Neural progenitor cell (in vitro differentiated cells): ENCODE measurements at regions not wholly inside any gene's neighbourhood (a gene's known extent, or its start where the extent isn't known, plus 50 kb on each side); places are given as distances from the start of the nearest gene placed in this dataset.

ENCODE experiments used
- DNase-seq: peaks from one replicate; pipeline ENCODE4 v3.0.0-alpha.2; 2016; ENCODE audit warnings: low spot score
- H2AFZ ChIP-seq: fragments of 200-600 bp; sonication (generic); replicated peaks from 2 replicates; pipeline ENCODE4 v1.6.1; 2016; ENCODE audit warnings: antibody characterized with exemption
- H3F3A ChIP-seq: fragments of 200-600 bp; sonication (generic); 2 replicates; pipeline ENCODE4 v1.6.1; 2016; ENCODE audit warnings: antibody characterized with exemption, low read depth
- H3K27ac ChIP-seq: fragments of 200-600 bp; sonication (generic); 2 replicates; pipeline ENCODE4 v1.5.1; 2016; ENCODE audit warnings: mild to moderate bottlenecking
- H3K27me3 ChIP-seq: fragments of 200-600 bp; sonication (generic); 2 replicates; pipeline ENCODE4 v1.6.1; 2016; ENCODE audit warnings: mild to moderate bottlenecking, moderate library complexity
- H3K36me3 ChIP-seq: fragments of 200-600 bp; sonication (generic); 2 replicates; pipeline ENCODE4 v1.5.1; 2016
- H3K4me1 ChIP-seq: fragments of 200-600 bp; sonication (generic); 2 replicates; pipeline ENCODE4 v1.6.1; 2016; ENCODE audit warnings: mixed run types
- H3K4me2 ChIP-seq: fragments of 200-600 bp; sonication (generic); 2 replicates; pipeline ENCODE4 v1.6.1; 2016
- H3K4me3 ChIP-seq: fragments of 200-600 bp; sonication (generic); 2 replicates; pipeline ENCODE4 v1.5.1; 2016
- H3K79me2 ChIP-seq: fragments of 200-600 bp; sonication (generic); 2 replicates; pipeline ENCODE4 v1.6.1; 2016; ENCODE audit warnings: low read depth
- H3K9ac ChIP-seq: fragments of 200-600 bp; sonication (generic); 2 replicates; pipeline ENCODE4 v1.6.1; 2016
- H3K9me3 ChIP-seq: fragments of 200-600 bp; sonication (generic); 2 replicates; pipeline ENCODE4 v1.5.1; 2016; ENCODE audit warnings: low read depth
- H4K20me1 ChIP-seq: fragments of 200-600 bp; sonication (generic); 2 replicates; pipeline ENCODE4 v1.6.1; 2016; ENCODE audit warnings: low read depth
- H3K27ac Mint-ChIP-seq: 3 replicates; pipeline ENCODE4 v1.8.0; 2021; ENCODE audit warnings: mixed read lengths
- H3K27me3 Mint-ChIP-seq: 2 replicates; pipeline ENCODE4 v1.8.0; 2022; ENCODE audit warnings: low read depth, mild to moderate bottlenecking, inconsistent platforms, moderate library complexity, mixed read lengths; ENCODE audit not compliant: insufficient read depth
- H3K36me3 Mint-ChIP-seq: 3 replicates; pipeline ENCODE4 v1.8.0; 2021; ENCODE audit warnings: mixed read lengths
- H3K4me1 Mint-ChIP-seq: 3 replicates; pipeline ENCODE4 v1.8.0; 2021; ENCODE audit warnings: mixed read lengths
- H3K4me3 Mint-ChIP-seq: 3 replicates; pipeline ENCODE4 v1.8.0; 2021; ENCODE audit warnings: mild to moderate bottlenecking, moderate library complexity, mixed read lengths
- H3K9me3 Mint-ChIP-seq: 3 replicates; pipeline ENCODE4 v1.8.0; 2020; ENCODE audit warnings: mixed read lengths
- EZH2 ChIP-seq: fragments of 200-600 bp; sonication (generic); IDR thresholded peaks from 2 replicates; pipeline ENCODE4 v1.6.1; 2017; ENCODE audit warnings: antibody characterized with exemption, mild to moderate bottlenecking, moderate library complexity
- EZH2phosphoT487 ChIP-seq: fragments of 200-600 bp; sonication (generic); IDR thresholded peaks from 2 replicates; pipeline ENCODE4 v1.6.1; 2017; ENCODE audit warnings: antibody characterized with exemption
- TF ChIP-seq, protein P1 (sequence below): fragments of 200-600 bp; sonication (generic); IDR thresholded peaks from 2 replicates; pipeline ENCODE4 v1.5.1; 2017; ENCODE audit warnings: antibody characterized with exemption, mild to moderate bottlenecking

DNA sequence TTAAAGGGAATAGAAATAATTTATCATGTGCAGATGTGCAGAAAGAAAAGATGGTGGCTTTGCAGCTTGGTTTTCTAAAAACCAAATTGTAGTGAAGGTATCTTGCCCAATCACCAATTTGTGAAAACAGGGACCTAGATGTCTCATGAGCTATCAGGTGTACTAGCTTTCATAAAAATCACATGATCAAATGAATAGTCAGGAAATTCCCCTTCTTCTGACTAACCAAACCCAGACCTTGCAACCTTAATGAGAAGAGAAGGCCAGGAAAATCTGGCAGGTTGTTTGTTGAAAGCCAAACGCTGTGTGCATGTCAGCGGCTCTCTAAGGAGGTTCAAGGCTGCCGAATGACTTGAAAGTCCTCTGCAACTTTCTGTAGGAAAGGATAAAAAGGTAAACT lies 304.4 kb upstream of the NRP1 start:
- no peaks in the 10 kb centered on the region for H3K79me2 ChIP-seq
- H4K20me1 ChIP-seq: no peaks in the 10 kb centered on the region
- H3K27ac ChIP-seq: no peak overlapping the region
- no peak for DNase-seq
- H3K9me3 ChIP-seq: no peaks in the 10 kb centered on the region
- no peak overlapping the region for H3K4me2 ChIP-seq
- Mint-ChIP-seq H3K4me1 (no peaks in the 10 kb centered on the region), H3K27me3 (peaks cover 2% of the 10 kb centered on the region), H3K36me3 (no peaks in the 10 kb centered on the region), H3K9me3 (no peaks in the 10 kb centered on the region), H3K4me3 (no peak overlapping the region), H3K27ac (no peak overlapping the region)
- H3K27me3 ChIP-seq: no peaks in the 10 kb centered on the region
- no peak overlapping the region for H3K4me3 ChIP-seq
- H3F3A ChIP-seq: no peaks in the 10 kb centered on the region
- H3K9ac ChIP-seq: no peak overlapping the region
- H3K36me3 ChIP-seq: no peaks in the 10 kb centered on the region
- no peak overlapping the region for H2AFZ ChIP-seq
- H3K4me1 ChIP-seq: no peaks in the 10 kb centered on the region
- TF ChIP-seq, protein P1, sequence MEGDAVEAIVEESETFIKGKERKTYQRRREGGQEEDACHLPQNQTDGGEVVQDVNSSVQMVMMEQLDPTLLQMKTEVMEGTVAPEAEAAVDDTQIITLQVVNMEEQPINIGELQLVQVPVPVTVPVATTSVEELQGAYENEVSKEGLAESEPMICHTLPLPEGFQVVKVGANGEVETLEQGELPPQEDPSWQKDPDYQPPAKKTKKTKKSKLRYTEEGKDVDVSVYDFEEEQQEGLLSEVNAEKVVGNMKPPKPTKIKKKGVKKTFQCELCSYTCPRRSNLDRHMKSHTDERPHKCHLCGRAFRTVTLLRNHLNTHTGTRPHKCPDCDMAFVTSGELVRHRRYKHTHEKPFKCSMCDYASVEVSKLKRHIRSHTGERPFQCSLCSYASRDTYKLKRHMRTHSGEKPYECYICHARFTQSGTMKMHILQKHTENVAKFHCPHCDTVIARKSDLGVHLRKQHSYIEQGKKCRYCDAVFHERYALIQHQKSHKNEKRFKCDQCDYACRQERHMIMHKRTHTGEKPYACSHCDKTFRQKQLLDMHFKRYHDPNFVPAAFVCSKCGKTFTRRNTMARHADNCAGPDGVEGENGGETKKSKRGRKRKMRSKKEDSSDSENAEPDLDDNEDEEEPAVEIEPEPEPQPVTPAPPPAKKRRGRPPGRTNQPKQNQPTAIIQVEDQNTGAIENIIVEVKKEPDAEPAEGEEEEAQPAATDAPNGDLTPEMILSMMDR: no peak
- TF ChIP-seq EZH2 (no peak), EZH2phosphoT487 (no peak)

DNA sequence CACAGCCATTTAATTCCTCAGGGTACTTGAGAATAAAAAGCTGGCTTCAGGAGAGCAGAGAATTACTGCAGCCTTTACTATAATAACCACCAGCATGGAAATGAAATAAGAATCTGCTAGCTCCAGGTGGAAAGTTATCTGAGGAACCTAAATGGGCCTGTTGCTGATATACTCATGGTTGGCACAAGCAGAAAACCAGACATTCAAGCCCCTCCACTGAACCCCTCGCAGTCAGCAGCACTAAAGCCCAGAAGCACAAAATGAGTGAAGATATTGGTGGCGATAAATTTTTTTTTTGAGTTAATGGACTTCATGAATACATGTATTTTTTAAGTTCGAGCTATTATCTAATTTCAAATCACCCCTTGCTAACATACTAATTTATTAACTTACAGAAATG lies 303.9 kb upstream of the NRP1 start:
- H3K27ac Mint-ChIP-seq: no peak overlapping the region
- Histone ChIP-seq H4K20me1 (no peaks in the 10 kb centered on the region), H3K9ac (no peak overlapping the region), H3F3A (no peaks in the 10 kb centered on the region), H3K4me1 (no peaks in the 10 kb centered on the region), H3K9me3 (no peaks in the 10 kb centered on the region), H3K36me3 (no peaks in the 10 kb centered on the region), H3K27ac (no peak overlapping the region), H3K27me3 (no peaks in the 10 kb centered on the region), H3K4me3 (no peak overlapping the region), H3K79me2 (no peaks in the 10 kb centered on the region), H3K4me2 (no peak overlapping the region), H2AFZ (no peak overlapping the region)
- no peak for TF ChIP-seq EZH2
- no peak for TF ChIP-seq EZH2phosphoT487
- TF ChIP-seq, protein P1: no peak
- no peaks in the 10 kb centered on the region for H3K4me1 Mint-ChIP-seq
- no peaks in the 10 kb centered on the region for H3K36me3 Mint-ChIP-seq
- H3K27me3 Mint-ChIP-seq: peaks cover 2% of the 10 kb centered on the region
- DNase-seq: no peak
- no peak overlapping the region for H3K4me3 Mint-ChIP-seq
- no peaks in the 10 kb centered on the region for H3K9me3 Mint-ChIP-seq

DNA sequence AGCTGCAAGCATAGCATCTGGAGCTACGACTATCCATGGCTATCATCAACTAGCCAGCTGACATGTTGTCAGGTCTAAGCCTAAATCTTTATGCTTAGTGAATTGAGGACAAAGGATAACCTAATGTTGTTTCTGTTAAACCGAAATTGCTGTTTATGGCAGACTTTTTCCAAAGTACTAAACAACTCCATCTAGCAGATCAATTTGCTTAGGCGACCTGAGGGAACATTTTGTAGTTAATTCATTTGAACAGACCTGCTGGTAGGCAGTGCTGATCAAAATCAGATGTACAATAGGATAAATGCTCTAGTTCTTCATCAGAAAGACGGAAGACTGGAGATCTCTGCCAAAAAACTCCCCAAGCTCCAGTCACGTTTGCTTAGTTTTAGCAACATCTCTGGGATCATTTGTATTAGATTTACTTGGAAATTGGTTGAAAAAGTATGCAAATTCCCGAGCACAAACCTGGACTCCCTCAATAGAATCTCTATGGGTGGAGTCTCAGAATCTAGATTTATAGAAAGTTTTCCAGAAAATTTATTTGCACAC lies 301.6 kb upstream of the NRP1 start:
- Mint-ChIP-seq H3K27me3 (peaks cover 2% of the 10 kb centered on the region), H3K4me1 (peaks cover 5% of the 10 kb centered on the region), H3K4me3 (no peak overlapping the region), H3K9me3 (no peaks in the 10 kb centered on the region), H3K36me3 (no peaks in the 10 kb centered on the region), H3K27ac (no peak overlapping the region)
- Histone ChIP-seq H3F3A (no peaks in the 10 kb centered on the region), H3K4me1 (no peaks in the 10 kb centered on the region), H4K20me1 (no peaks in the 10 kb centered on the region), H3K9me3 (no peaks in the 10 kb centered on the region), H3K27me3 (no peaks in the 10 kb centered on the region), H3K9ac (no peak overlapping the region), H3K79me2 (no peaks in the 10 kb centered on the region), H2AFZ (no peak overlapping the region), H3K4me3 (no peak overlapping the region), H3K36me3 (no peaks in the 10 kb centered on the region), H3K27ac (no peak overlapping the region), H3K4me2 (no peak overlapping the region)
- DNase-seq: no peak
- TF ChIP-seq, protein P1: no peak
- no peak for TF ChIP-seq EZH2phosphoT487
- no peak for TF ChIP-seq EZH2
